ENCODE measurements at regions not wholly inside any gene's neighbourhood (a gene's known extent, or its start where the extent isn't known, plus 50 kb on each side); places are given as distances from the start of the nearest gene placed in this dataset.

DNA sequence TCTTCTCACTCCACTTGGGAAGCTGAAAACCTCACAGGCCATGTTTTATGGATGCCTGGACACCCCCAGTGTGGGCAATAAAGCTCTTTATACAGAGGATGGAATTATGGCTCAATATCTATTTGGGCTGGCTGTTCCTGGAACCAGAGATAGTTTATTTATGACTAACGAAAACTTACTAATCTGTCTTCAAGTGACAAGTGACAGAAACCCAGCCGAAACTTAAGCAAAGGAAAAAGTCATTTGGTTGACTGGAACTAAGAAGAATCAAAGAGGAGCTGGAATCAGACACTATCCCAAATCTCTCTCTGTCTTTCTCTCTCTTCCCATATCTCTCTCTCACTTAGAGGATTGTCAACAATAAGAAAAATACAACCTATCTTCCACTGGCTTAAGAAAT, 78.3 kb upstream of the CDK6 start:
- TF ChIP-seq, protein P1, sequence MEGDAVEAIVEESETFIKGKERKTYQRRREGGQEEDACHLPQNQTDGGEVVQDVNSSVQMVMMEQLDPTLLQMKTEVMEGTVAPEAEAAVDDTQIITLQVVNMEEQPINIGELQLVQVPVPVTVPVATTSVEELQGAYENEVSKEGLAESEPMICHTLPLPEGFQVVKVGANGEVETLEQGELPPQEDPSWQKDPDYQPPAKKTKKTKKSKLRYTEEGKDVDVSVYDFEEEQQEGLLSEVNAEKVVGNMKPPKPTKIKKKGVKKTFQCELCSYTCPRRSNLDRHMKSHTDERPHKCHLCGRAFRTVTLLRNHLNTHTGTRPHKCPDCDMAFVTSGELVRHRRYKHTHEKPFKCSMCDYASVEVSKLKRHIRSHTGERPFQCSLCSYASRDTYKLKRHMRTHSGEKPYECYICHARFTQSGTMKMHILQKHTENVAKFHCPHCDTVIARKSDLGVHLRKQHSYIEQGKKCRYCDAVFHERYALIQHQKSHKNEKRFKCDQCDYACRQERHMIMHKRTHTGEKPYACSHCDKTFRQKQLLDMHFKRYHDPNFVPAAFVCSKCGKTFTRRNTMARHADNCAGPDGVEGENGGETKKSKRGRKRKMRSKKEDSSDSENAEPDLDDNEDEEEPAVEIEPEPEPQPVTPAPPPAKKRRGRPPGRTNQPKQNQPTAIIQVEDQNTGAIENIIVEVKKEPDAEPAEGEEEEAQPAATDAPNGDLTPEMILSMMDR (IDR thresholded peaks at IDR 0.05; ENCODE audit: low read depth, low read length, missing input control), result no peak
- no peak for TF ChIP-seq HNF4G (IDR thresholded peaks at IDR 0.05)

Data from liver (tissue), 3 donors.